Cardiac muscle cell (in vitro differentiated cells and primary cell): ENCODE measurements at regions not wholly inside any gene's neighbourhood (a gene's known extent, or its start where the extent isn't known, plus 50 kb on each side); places are given as distances from the start of the nearest gene placed in this dataset.

ENCODE experiments used
- DNase-seq, 2 donors: peaks; one replicate each; pipeline versions ENCODE4 v3.0.0 to v3.0.0-alpha.2; 2010 to 2017; ENCODE audit warnings: low read depth in 1 of 2, low spot score in 1 of 2
- H3K27ac ChIP-seq: fragments of 200-600 bp; sonication (generic); 2 replicates; pipeline ENCODE4 v1.5.1; 2016
- H3K27me3 ChIP-seq: fragments of 200-600 bp; sonication (generic); 2 replicates; pipeline ENCODE4 v1.6.0; 2016; ENCODE audit warnings: control low read depth
- H3K36me3 ChIP-seq: fragments of 200-600 bp; sonication (generic); 2 replicates; pipeline ENCODE4 v1.5.1; 2016; ENCODE audit warnings: control low read depth
- H3K4me1 ChIP-seq: fragments of 200-600 bp; sonication (generic); 2 replicates; pipeline ENCODE4 v1.8.1; 2017; ENCODE audit warnings: low read depth, mild to moderate bottlenecking, mixed run types
- H3K4me3 ChIP-seq: fragments of 200-600 bp; sonication (generic); 2 replicates; pipeline ENCODE4 v1.5.1; 2016; ENCODE audit warnings: mild to moderate bottlenecking
- H3K9me3 ChIP-seq: fragments of 200-600 bp; sonication (generic); 2 replicates; pipeline ENCODE4 v1.5.1; 2017; ENCODE audit warnings: low read depth, mild to moderate bottlenecking, control low read depth
- TF ChIP-seq, protein P1 (sequence below): IDR thresholded peaks from 2 replicates; pipeline ENCODE4 v1.5.1; 2012; ENCODE audit warnings: low read depth, mild to moderate bottlenecking, low read length

- TF ChIP-seq, protein P1, sequence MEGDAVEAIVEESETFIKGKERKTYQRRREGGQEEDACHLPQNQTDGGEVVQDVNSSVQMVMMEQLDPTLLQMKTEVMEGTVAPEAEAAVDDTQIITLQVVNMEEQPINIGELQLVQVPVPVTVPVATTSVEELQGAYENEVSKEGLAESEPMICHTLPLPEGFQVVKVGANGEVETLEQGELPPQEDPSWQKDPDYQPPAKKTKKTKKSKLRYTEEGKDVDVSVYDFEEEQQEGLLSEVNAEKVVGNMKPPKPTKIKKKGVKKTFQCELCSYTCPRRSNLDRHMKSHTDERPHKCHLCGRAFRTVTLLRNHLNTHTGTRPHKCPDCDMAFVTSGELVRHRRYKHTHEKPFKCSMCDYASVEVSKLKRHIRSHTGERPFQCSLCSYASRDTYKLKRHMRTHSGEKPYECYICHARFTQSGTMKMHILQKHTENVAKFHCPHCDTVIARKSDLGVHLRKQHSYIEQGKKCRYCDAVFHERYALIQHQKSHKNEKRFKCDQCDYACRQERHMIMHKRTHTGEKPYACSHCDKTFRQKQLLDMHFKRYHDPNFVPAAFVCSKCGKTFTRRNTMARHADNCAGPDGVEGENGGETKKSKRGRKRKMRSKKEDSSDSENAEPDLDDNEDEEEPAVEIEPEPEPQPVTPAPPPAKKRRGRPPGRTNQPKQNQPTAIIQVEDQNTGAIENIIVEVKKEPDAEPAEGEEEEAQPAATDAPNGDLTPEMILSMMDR = no peak
- Histone ChIP-seq H3K4me1 (no peaks in the 10 kb centered on the region), H3K4me3 (no peak overlapping the region), H3K9me3 (no peaks in the 10 kb centered on the region), H3K36me3 (no peaks in the 10 kb centered on the region), H3K27me3 (no peaks in the 10 kb centered on the region), H3K27ac (no peak overlapping the region)
- no peak for DNase-seq
These were observed 417.7 kb upstream of the PTGER4 start for GRCh38 chr5:40261984-40262383.

DNA sequence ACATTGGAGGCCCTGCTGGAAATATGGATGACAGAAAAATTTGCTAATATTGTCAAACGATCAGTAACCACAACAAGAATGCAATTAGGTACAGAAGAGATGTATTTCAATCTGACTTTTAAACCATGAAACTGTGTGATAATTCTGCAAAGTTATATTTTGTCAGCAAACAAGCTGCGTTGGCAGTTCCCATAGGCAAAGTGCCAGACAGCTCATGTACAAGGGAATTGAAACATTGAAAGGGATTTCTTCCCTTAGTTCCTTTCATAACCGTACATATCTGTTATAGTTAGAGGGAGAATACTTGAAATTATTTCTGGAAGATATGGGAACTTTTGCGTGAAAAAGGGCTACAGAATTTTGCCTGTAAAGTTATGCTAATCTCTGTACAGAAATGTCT, 419.4 kb upstream of the PTGER4 start:
- Histone ChIP-seq H3K27me3 (no peaks in the 10 kb centered on the region), H3K36me3 (no peaks in the 10 kb centered on the region), H3K9me3 (no peaks in the 10 kb centered on the region), H3K27ac (no peak overlapping the region), H3K4me3 (no peak overlapping the region), H3K4me1 (no peaks in the 10 kb centered on the region)
- TF ChIP-seq, protein P1 = no peak
- DNase-seq = peak in 1 of 2 donors; percentile 18

DNA sequence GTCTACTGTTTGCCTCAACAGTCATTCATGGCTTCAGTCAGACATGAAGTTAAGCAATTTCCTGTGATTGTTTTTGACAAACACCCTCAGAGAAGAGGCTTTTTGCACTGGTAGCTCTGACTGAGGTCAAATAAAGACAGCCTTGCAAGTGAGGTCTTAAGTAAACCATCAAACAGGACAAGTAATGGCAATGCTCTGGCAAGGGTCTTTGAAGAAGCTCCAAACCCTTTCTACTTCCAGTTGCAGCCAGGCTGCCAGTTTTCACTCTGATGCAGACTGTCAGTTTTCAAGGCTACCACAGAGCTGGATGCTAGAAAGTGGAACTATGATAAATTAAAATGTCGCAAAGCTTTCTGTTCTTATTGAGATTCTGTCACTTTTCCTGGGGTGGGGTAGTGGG, 421.5 kb upstream of the PTGER4 start:
- no peaks in the 10 kb centered on the region for H3K27me3 ChIP-seq
- no peaks in the 10 kb centered on the region for H3K4me1 ChIP-seq
- no peaks in the 10 kb centered on the region for H3K9me3 ChIP-seq
- TF ChIP-seq, protein P1 = no peak
- no peak overlapping the region for H3K27ac ChIP-seq
- no peaks in the 10 kb centered on the region for H3K36me3 ChIP-seq
- H3K4me3 ChIP-seq = no peak overlapping the region
- peak in 1 of 2 donors; percentile 20 for DNase-seq

GRCh38 chr5:40240671-40241070, 439.0 kb upstream of the PTGER4 start:
- TF ChIP-seq, protein P1 = no peak
- H3K9me3 ChIP-seq = no peaks in the 10 kb centered on the region
- H3K36me3 ChIP-seq = no peaks in the 10 kb centered on the region
- no peaks in the 10 kb centered on the region for H3K27me3 ChIP-seq
- H3K27ac ChIP-seq = no peak overlapping the region
- no peaks in the 10 kb centered on the region for H3K4me1 ChIP-seq
- H3K4me3 ChIP-seq = no peak overlapping the region
- no peak for DNase-seq

- no peak for DNase-seq
- Histone ChIP-seq H3K27ac (no peak overlapping the region), H3K36me3 (no peaks in the 10 kb centered on the region), H3K4me3 (no peak overlapping the region), H3K9me3 (no peaks in the 10 kb centered on the region), H3K4me1 (no peaks in the 10 kb centered on the region), H3K27me3 (no peaks in the 10 kb centered on the region)
- TF ChIP-seq, protein P1 = no peak
These were observed 439.6 kb upstream of the PTGER4 start for GRCh38 chr5:40240111-40240510.
